ENCODE measurements at regions not wholly inside any gene's neighbourhood (a gene's known extent, or its start where the extent isn't known, plus 50 kb on each side); places are given as distances from the start of the nearest gene placed in this dataset.

DNA sequence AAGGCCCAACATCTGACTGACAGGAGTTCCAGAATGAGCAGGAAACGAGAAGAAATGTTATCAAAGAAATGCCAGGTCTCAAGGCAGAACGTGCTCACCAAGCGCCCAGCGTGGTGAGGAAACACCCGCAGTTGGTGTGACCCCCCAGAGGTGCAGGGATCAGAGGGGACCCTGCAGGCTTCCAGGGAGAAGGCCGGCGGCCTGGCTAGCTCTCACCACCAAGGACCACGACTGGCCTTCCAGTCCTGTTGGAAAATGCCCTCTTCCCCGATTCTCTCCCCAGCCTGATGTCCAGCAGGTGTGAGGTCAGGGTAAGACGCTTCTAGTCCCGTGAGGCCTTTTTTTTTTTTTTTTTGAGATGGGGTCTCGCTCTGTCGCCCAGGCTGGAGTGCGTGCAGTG, 189.1 kb downstream of the IGLL1 start:
- Histone ChIP-seq H3K4me1 (ENCODE audit: control insufficient read depth in 1 of 2, insufficient read depth in 2 of 2, low read length in 2 of 2) (no peaks in the 10 kb centered on the region), H3K9me3 (ENCODE audit: control insufficient read depth in 1 of 2, insufficient read depth in 1 of 2, low read depth in 1 of 2, low read length in 2 of 2) (no peaks in the 10 kb centered on the region), H4K20me1 (ENCODE audit: insufficient read depth) (no peaks in the 10 kb centered on the region), H3K4me2 (ENCODE audit: low read length) (no peak overlapping the region), H3K79me2 (ENCODE audit: insufficient read depth, low read length) (no peaks in the 10 kb centered on the region), H3K9me2 (ENCODE audit: insufficient read depth) (no peaks in the 10 kb centered on the region), H2AFZ (ENCODE audit: low read depth, low read length, poor library complexity, severe bottlenecking) (no peak overlapping the region), H3K27me3 (ENCODE audit: insufficient read depth, low read length) (no peaks in the 10 kb centered on the region), H3K36me3 (ENCODE audit: control insufficient read depth in 1 of 2, insufficient read depth in 2 of 2, low read length in 2 of 2) (no peaks in the 10 kb centered on the region), H3K27ac (ENCODE audit: low read depth, low read length) (no peak overlapping the region), H3K9ac (ENCODE audit: low read length) (no peak overlapping the region), H3K4me3 (replicated peaks in 1 of 2; ENCODE audit: low read depth in 1 of 2, low read length in 2 of 2) (no peak overlapping the region)
- ChIA-PET POLR2A (no interaction called here), CTCF (no interaction called here), RAD21 (ENCODE audit: low non-redundant PET in 1 of 2, low total read pairs in 2 of 2, uncharacterized antibody in 2 of 2, unreplicated experiment in 2 of 2) (no interaction called here)
- DNase-seq (ENCODE audit: low read depth, low spot score) (no peak), ATAC-seq (no peak)
- BruUV-seq (replicated peaks): no TSS peak
- TF ChIP-seq, protein P1, sequence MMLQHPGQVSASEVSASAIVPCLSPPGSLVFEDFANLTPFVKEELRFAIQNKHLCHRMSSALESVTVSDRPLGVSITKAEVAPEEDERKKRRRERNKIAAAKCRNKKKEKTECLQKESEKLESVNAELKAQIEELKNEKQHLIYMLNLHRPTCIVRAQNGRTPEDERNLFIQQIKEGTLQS (IDR thresholded peaks at IDR 0.05): no peak
- no peak for TF ChIP-seq SP1 (IDR thresholded peaks at IDR 0.05; ENCODE audit: low read depth)
- TF ChIP-seq SRF (IDR thresholded peaks at IDR 0.05; ENCODE audit: low read depth): no peak
- TF ChIP-seq ZFX (IDR thresholded peaks at IDR 0.05): no peak
- TF ChIP-seq POLR2A (IDR thresholded peaks at IDR 0.05; ENCODE audit: borderline replicate concordance, extremely low read depth, insufficient read depth, insufficient read length): no peak
- intact Hi-C loops (cut with micrococcal nuclease): no loop called here

DNA sequence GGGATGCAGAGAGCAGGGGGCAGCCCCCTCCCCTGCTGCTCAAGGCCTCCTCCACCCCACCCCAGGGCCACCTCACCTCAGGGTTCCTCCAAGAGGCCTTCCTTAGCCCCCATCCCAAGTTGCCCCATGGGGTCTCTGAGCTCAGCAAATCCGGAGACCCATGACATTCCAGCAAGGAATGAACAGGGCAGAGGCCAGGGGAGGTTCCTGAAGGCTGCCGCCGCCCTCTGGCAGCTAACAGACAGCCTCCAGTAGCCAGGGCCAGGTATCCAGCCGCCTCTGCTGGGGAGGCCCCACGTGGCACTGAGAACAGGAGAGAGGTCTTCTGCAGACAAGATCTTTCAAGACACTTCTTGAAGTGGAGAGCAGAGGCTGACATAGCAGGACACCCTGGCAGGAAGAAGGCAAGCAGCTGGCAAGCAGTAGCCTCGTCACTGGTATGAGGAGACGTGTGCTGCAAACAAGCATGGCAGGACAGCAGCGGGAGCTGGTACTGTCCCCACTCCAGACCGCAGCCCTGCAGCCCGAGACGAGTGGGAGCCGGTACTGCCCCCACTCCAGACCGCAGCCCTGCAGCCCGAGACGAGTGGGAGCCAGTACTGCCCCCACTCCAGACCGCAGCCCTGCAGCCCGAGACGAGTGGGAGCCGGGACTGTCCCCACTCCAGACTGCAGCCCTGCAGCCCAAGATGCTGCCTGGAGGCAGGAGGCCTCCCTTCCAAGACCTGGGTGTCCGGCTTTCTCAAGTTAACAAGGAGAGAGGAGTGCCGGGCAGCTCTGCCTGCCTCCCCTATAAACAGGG, 190.6 kb downstream of the IGLL1 start:
- Histone ChIP-seq H2AFZ (ENCODE audit: low read depth, low read length, poor library complexity, severe bottlenecking) (no peak overlapping the region), H3K9ac (ENCODE audit: low read length) (no peak overlapping the region), H3K4me3 (replicated peaks in 1 of 2; ENCODE audit: low read depth in 1 of 2, low read length in 2 of 2) (no peak overlapping the region), H3K27ac (ENCODE audit: low read depth, low read length) (no peak overlapping the region), H4K20me1 (ENCODE audit: insufficient read depth) (no peaks in the 10 kb centered on the region), H3K4me1 (ENCODE audit: control insufficient read depth in 1 of 2, insufficient read depth in 2 of 2, low read length in 2 of 2) (no peaks in the 10 kb centered on the region), H3K9me2 (ENCODE audit: insufficient read depth) (no peaks in the 10 kb centered on the region), H3K9me3 (ENCODE audit: control insufficient read depth in 1 of 2, insufficient read depth in 1 of 2, low read depth in 1 of 2, low read length in 2 of 2) (no peaks in the 10 kb centered on the region), H3K27me3 (ENCODE audit: insufficient read depth, low read length) (no peaks in the 10 kb centered on the region), H3K79me2 (ENCODE audit: insufficient read depth, low read length) (no peaks in the 10 kb centered on the region), H3K36me3 (ENCODE audit: control insufficient read depth in 1 of 2, insufficient read depth in 2 of 2, low read length in 2 of 2) (no peaks in the 10 kb centered on the region), H3K4me2 (ENCODE audit: low read length) (no peak overlapping the region)
- no TSS peak for BruUV-seq (replicated peaks)
- ChIA-PET RAD21 (ENCODE audit: low non-redundant PET in 1 of 2, low total read pairs in 2 of 2, uncharacterized antibody in 2 of 2, unreplicated experiment in 2 of 2) (no interaction called here), CTCF (interaction anchor here (2.4 kb wide), 1 partner anchor 13 kb away, joined by 9 read pairs; no protein-coding TSS in a partner anchor), POLR2A (no interaction called here)
- intact Hi-C loops (cut with micrococcal nuclease): loop anchor here (5.0 kb wide), 1 partner anchor 212 kb away; no protein-coding TSS in a partner anchor
- no peak for DNase-seq (ENCODE audit: low read depth, low spot score)
- TF ChIP-seq POLR2A (IDR thresholded peaks at IDR 0.05; ENCODE audit: borderline replicate concordance, extremely low read depth, insufficient read depth, insufficient read length) (no peak), POLR2AphosphoS5 (IDR thresholded peaks at IDR 0.05; ENCODE audit: low read depth, low read length) (no peak), EZH2phosphoT487 (IDR thresholded peaks at IDR 0.05; ENCODE audit: borderline replicate concordance) (no peak), CBX3 (IDR thresholded peaks at IDR 0.05; ENCODE audit: low read depth) (no peak), FOSL1 (IDR thresholded peaks at IDR 0.05; ENCODE audit: low read depth) (no peak), YY1 (IDR thresholded peaks at IDR 0.05; ENCODE audit: extremely low read depth, insufficient replicate concordance, low read depth, low read length) (no peak), ZNF274 (IDR thresholded peaks at IDR 0.05; ENCODE audit: low read depth, low read length) (no peak), TCF7L2 (IDR thresholded peaks at IDR 0.05; ENCODE audit: borderline replicate concordance, extremely low read depth, insufficient read depth, insufficient read length) (no peak), EZH2 (IDR thresholded peaks at IDR 0.05) (no peak), ELF1 (IDR thresholded peaks at IDR 0.05; ENCODE audit: borderline replicate concordance, low read depth) (no peak), CEBPB (IDR thresholded peaks at IDR 0.05; ENCODE audit: low read depth) (no peak), SP1 (IDR thresholded peaks at IDR 0.05; ENCODE audit: low read depth) (no peak), SIN3A (IDR thresholded peaks at IDR 0.05; ENCODE audit: low read depth) (no peak), RAD21 (IDR thresholded peaks at IDR 0.05; ENCODE audit: low read depth) (no peak)
- TF ChIP-seq, protein P2, sequence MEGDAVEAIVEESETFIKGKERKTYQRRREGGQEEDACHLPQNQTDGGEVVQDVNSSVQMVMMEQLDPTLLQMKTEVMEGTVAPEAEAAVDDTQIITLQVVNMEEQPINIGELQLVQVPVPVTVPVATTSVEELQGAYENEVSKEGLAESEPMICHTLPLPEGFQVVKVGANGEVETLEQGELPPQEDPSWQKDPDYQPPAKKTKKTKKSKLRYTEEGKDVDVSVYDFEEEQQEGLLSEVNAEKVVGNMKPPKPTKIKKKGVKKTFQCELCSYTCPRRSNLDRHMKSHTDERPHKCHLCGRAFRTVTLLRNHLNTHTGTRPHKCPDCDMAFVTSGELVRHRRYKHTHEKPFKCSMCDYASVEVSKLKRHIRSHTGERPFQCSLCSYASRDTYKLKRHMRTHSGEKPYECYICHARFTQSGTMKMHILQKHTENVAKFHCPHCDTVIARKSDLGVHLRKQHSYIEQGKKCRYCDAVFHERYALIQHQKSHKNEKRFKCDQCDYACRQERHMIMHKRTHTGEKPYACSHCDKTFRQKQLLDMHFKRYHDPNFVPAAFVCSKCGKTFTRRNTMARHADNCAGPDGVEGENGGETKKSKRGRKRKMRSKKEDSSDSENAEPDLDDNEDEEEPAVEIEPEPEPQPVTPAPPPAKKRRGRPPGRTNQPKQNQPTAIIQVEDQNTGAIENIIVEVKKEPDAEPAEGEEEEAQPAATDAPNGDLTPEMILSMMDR (IDR thresholded peaks at IDR 0.05 in 2 of 3, conservative IDR thresholded peaks at IDR 0.05 in 1 of 3; ENCODE audit: borderline replicate concordance in 1 of 3, insufficient read depth in 1 of 3, low read depth in 2 of 3, low read length in 2 of 3): no peak
- no peak for ATAC-seq
